ENCODE measurements at regions not wholly inside any gene's neighbourhood (a gene's known extent, or its start where the extent isn't known, plus 50 kb on each side); places are given as distances from the start of the nearest gene placed in this dataset.

- DNase-seq = no peak
- CTCF ChIA-PET = no interaction called here
- Histone ChIP-seq H3F3A (ENCODE audit: low read length, unreplicated experiment) (no peaks in the 10 kb centered on the region), H2AFZ (ENCODE audit: low read length) (no peak overlapping the region), H3K9me3 (ENCODE audit: low read length) (no peaks in the 10 kb centered on the region), H3K27ac (ENCODE audit: low read length) (no peak overlapping the region), H3K4me3 (ENCODE audit: low read length) (no peak overlapping the region), H4K20me1 (ENCODE audit: low read length) (no peaks in the 10 kb centered on the region), H3K9ac (ENCODE audit: low read length) (no peak overlapping the region), H3K27me3 (ENCODE audit: low read length) (peaks cover 8% of the 10 kb centered on the region; the same call in 1 of the 2 replicates), H3K36me3 (ENCODE audit: low read depth, low read length) (no peaks in the 10 kb centered on the region), H3K4me2 (ENCODE audit: low read length) (no peak overlapping the region), H3K79me2 (ENCODE audit: low read length) (no peaks in the 10 kb centered on the region), H3K9me2 (replicated peaks; ENCODE audit: low read length) (no peaks in the 10 kb centered on the region), H3K4me1 (ENCODE audit: insufficient read depth, low read length) (no peaks in the 10 kb centered on the region)
- ATAC-seq = no peak
- intact Hi-C loops (cut with micrococcal nuclease) = no loop called here
- POLR2A ChIA-PET (ENCODE audit: unreplicated experiment) = no interaction called here
- BruUV-seq (replicated peaks) = no TSS peak
- TF ChIP-seq EZH2phosphoT487 (IDR thresholded peaks at IDR 0.05; ENCODE audit: borderline replicate concordance, low read length) (no peak), EZH2 (IDR thresholded peaks at IDR 0.05; ENCODE audit: low read length, unreplicated experiment) (no peak), CTCF (conservative IDR thresholded peaks at IDR 0.05; ENCODE audit: low read depth, low read length) (no peak)
Measured at GRCh38 chr13:106888148-106888547, 320.2 kb upstream of the ARGLU1 start.

GRCh38 chr13:106887686-106888085 is 319.7 kb upstream of the ARGLU1 start:
- BruUV-seq (replicated peaks) = no TSS peak
- no peaks in the 10 kb centered on the region for H3K9me3 ChIP-seq (ENCODE audit: low read length)
- H3K4me3 ChIP-seq (ENCODE audit: low read length) = no peak overlapping the region
- ATAC-seq (no peak), DNase-seq (no peak)
- no peaks in the 10 kb centered on the region for H3F3A ChIP-seq (ENCODE audit: low read length, unreplicated experiment)
- ChIA-PET POLR2A (ENCODE audit: unreplicated experiment) (no interaction called here), CTCF (no interaction called here)
- no peaks in the 10 kb centered on the region for H3K9me2 ChIP-seq (replicated peaks; ENCODE audit: low read length)
- H3K36me3 ChIP-seq (ENCODE audit: low read depth, low read length) = no peaks in the 10 kb centered on the region
- H3K27ac ChIP-seq (ENCODE audit: low read length) = no peak overlapping the region
- no peaks in the 10 kb centered on the region for H3K4me1 ChIP-seq (ENCODE audit: insufficient read depth, low read length)
- TF ChIP-seq EZH2phosphoT487 (IDR thresholded peaks at IDR 0.05; ENCODE audit: borderline replicate concordance, low read length) (no peak), EZH2 (IDR thresholded peaks at IDR 0.05; ENCODE audit: low read length, unreplicated experiment) (no peak), CTCF (conservative IDR thresholded peaks at IDR 0.05; ENCODE audit: low read depth, low read length) (no peak)
- no peaks in the 10 kb centered on the region for H4K20me1 ChIP-seq (ENCODE audit: low read length)
- intact Hi-C loops (cut with micrococcal nuclease) = no loop called here
- H3K4me2 ChIP-seq (ENCODE audit: low read length) = no peak overlapping the region
- H2AFZ ChIP-seq (ENCODE audit: low read length) = no peak overlapping the region
- no peak overlapping the region for H3K9ac ChIP-seq (ENCODE audit: low read length)
- peaks cover 7% of the 10 kb centered on the region; the same call in 1 of the 2 replicates for H3K27me3 ChIP-seq (ENCODE audit: low read length)
- H3K79me2 ChIP-seq (ENCODE audit: low read length) = no peaks in the 10 kb centered on the region

- Histone ChIP-seq H3K9ac (ENCODE audit: low read length) (no peak overlapping the region), H3K9me2 (replicated peaks; ENCODE audit: low read length) (no peaks in the 10 kb centered on the region), H3K4me1 (ENCODE audit: insufficient read depth, low read length) (no peaks in the 10 kb centered on the region), H3K27me3 (ENCODE audit: low read length) (peaks cover 15% of the 10 kb centered on the region; the same call in 1 of the 2 replicates), H3K79me2 (ENCODE audit: low read length) (no peaks in the 10 kb centered on the region), H3F3A (ENCODE audit: low read length, unreplicated experiment) (no peaks in the 10 kb centered on the region), H3K27ac (ENCODE audit: low read length) (no peak overlapping the region), H3K36me3 (ENCODE audit: low read depth, low read length) (no peaks in the 10 kb centered on the region), H3K4me3 (ENCODE audit: low read length) (no peak overlapping the region), H3K9me3 (ENCODE audit: low read length) (no peaks in the 10 kb centered on the region), H2AFZ (ENCODE audit: low read length) (no peak overlapping the region), H4K20me1 (ENCODE audit: low read length) (no peaks in the 10 kb centered on the region), H3K4me2 (ENCODE audit: low read length) (no peak overlapping the region)
- POLR2A ChIA-PET (ENCODE audit: unreplicated experiment) = no interaction called here
- no peak for DNase-seq
- TF ChIP-seq EZH2 (IDR thresholded peaks at IDR 0.05; ENCODE audit: low read length, unreplicated experiment) (no peak), CTCF (conservative IDR thresholded peaks at IDR 0.05; ENCODE audit: low read depth, low read length) (no peak), EZH2phosphoT487 (IDR thresholded peaks at IDR 0.05; ENCODE audit: borderline replicate concordance, low read length) (no peak)
- CTCF ChIA-PET = no interaction called here
- no peak for ATAC-seq
- BruUV-seq (replicated peaks) = no TSS peak
- intact Hi-C loops (cut with micrococcal nuclease) = no loop called here
Measured at GRCh38 chr13:106883976-106884375, 316.0 kb upstream of the ARGLU1 start.

All from PC-3 (cell line).